ENCODE measurements at regions not wholly inside any gene's neighbourhood (a gene's known extent, or its start where the extent isn't known, plus 50 kb on each side); places are given as distances from the start of the nearest gene placed in this dataset.

GRCh38 chr6:165098165-165098564, 211.2 kb downstream of the C6orf118 start:
- TF ChIP-seq CTCF (IDR thresholded peaks at IDR 0.05) (no peak), POLR2AphosphoS5 (IDR thresholded peaks at IDR 0.05) (no peak)
